EH (cell line): ENCODE measurements at regions not wholly inside any gene's neighbourhood (a gene's known extent, or its start where the extent isn't known, plus 50 kb on each side); places are given as distances from the start of the nearest gene placed in this dataset.

ENCODE experiments used
- DNase-seq: peaks from one replicate; pipeline ENCODE4 v3.0.0-alpha.2; 2015; ENCODE audit warnings: low read depth

DNA sequence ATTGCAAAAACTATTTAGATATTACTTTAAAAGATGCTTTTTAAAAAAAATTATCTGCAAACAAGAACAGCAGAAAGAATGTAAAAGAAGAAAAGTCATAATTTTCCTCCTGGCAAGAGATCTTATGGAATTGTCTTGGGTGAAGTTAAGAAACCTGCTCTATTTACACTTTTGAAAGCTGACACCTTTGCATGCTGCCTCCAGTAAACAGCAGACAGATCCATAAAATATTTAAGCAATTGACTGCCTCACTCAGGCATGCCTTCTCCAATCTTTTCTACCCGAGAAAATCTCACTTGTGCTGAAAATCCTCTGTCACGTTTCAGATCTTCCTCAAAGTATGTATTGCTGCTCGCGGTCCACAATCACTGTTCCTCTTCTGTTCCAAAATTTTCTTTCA, 107.9 kb upstream of the ZP4 start:
- DNase-seq = no peak

DNA sequence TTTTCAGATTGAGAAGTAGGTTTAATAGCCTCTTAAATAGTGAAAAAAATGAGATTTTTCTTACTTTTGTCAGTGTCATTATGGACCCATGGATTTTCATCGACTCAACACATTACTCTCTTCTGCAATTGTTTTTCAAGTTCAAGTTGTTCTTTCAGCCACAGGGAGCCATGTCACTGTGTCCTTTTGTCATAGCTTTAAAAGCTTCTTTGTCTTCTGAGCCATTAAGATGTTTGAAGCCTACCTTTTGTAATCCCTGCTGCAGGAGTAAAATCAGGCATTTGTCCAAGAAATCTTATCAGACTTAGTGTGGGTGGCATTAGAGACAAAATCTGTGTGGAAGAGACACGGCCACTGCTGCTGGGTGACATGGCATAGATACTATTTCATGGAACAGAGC, 92.8 kb upstream of the ZP4 start:
- DNase-seq = no peak

DNA sequence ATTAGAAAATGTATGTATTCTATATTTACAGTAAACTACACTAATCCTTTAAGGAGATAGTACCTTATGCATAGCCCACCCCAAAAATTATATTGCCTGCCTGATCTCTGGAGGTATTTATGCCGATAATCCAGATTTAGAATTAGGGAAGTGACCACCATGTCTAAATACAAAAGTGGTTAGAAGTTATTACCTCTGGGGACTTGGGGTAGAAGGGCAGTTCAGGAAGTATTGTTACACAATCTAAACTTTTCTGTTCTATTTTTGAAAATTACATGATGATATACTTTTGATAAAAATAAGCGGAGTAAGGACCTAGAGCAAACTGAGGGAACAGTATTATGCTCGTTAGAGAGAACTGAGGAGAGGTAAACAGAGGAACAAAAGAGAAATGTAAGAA, 90.5 kb upstream of the ZP4 start:
- DNase-seq = no peak

DNA sequence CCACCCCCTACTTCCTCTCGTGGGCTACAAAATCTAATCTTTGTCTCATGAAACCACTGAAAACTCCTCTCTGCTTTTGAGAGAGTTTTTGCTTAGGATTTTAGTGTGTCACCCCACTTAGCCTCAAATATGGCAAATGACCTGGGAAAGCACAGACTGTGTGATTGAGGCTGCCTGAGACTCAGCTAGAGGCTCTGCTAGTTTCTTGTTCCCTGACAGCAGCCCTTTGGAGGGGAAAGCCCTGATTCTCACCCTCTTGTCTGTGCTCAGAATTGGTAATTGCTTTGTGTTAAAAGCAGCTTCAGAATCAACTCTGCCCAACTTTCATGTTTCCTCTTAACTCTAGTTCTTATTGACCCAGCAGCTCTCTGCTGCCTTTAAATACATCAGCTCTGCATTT, 85.6 kb upstream of the ZP4 start:
- DNase-seq = no peak

DNA sequence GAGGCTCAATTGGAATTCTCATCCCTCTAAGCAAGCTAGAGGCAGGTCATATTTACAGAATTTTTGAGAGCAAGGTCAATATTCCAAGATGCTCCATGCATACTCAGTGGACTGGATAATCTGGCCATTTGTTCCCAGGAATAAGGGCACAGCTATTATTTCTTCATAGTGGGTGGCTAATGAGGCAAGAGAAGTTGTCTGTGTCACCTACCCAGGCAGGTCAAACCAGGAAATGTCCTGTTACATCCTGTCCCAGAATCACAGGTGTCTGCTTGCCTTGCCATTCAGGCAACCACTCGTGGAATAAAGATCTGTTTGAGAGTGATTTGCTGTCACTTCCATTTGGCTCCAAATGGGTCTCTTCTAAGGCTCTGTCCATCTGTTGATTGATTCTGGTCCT, 85.2 kb upstream of the ZP4 start:
- DNase-seq = no peak

DNA sequence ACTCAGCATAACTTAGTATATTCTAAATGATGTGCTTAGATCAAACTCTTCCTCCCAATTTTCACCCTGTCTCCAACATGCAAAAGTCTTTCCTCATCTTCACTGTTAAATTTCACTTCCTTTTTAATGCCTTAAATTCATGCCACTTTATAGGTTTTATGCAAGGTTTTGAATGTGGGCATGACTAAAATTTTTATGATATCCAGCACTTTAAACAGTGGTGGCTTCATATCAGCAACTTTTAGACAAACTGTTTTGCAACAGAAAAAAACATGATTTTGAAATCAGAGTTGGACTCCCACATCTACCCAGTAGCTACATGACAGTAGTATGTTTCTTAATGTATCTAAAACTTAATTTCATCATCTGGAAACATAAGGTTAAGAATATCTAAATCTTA, 84.7 kb upstream of the ZP4 start:
- DNase-seq = no peak

DNA sequence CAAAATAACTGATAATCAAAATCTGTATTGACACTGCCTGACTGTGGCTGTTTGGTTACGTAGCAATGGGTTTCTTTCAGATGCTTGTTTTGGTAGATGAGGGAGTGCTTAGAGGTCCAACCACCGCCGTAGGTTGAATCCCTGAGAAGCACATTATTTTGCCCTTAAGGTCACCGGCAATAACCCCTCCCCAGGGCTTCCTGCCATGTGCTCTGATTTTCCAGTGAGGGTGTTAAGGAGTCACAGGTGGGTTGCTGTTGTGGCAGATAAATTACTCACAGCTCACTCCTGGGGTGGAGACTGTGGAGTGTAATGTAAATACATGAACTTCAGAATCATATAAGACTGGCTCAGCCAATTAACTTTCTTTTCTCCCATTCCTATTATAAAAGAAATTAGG, 81.5 kb upstream of the ZP4 start:
- no peak for DNase-seq

DNA sequence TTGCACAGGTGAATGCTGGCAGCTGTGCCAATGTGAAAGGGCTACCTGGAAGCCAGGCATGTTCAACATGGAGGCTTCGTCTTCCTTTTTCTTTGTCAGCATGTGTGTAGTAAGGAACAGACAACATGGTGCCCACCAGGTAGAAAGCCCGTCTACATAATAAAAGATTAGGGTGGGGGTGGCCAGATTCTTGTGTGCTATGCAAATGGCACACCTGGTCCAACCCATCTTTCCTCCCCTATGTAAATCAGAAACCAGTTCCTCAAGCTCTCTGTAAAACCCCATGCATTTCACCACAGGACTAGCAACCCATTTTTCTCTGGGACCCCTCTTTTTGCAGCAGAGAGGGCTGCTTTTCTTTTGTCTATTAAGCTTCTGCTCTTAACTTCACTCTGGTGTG, 72.3 kb upstream of the ZP4 start:
- no peak for DNase-seq

DNA sequence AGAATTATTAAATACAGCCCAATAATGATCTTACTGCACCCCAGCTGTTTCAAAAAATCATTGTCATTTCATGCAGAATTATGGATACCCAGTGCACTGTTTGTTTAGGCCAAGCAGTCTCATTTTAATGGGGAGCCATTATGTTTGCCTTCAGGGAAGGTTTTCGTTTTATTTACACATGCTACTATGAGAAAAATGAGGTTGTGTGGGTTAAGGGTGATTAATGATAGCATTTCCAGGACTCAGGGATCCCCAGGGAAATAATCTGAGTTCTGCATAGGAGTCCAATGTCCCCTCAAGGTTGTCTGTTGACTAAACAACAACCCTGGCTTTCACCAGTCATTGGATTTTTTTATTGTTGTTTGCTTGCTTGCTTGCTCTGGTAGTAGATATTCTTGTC, 71.0 kb upstream of the ZP4 start:
- DNase-seq = no peak

DNA sequence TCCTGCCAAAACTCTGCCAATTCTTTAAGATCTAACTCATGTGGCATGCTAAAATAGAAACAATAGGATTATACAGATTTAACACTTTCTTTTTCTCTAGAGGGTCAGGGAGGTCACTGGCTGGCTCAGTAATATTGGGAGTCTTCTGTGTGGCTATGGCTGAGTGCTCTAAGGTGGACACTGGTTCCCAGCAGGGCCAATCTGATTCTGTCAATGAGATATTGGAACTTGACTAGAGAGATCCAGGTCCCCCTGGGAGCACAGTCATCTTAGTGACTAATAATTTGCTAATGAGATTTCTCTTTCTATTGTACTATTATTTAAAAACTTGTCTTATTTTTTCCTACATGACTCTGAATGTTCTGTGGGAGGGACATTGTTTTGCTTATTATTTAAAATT, 69.1 kb upstream of the ZP4 start:
- no peak for DNase-seq

DNA sequence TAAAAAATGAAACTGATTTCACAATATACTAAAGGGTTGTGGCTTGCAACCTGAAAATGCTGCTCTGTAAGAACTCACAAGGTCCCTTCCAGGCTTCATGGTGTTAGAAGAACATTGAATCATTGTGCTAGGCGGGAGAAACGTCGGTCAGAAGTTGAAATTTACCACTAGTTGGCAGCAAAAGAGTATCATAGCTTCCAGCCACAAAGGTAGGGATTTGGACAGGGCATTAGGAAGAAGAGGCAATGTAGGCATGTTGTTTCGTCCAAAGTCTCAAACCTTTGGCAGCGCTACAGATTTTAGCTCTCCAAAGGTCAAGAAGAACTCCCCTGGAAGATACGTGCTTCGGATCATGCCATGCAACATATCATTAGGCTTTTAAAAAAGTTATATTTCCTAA, 62.5 kb upstream of the ZP4 start:
- DNase-seq = no peak
